HEK293 (cell line): ENCODE measurements at regions not wholly inside any gene's neighbourhood (a gene's known extent, or its start where the extent isn't known, plus 50 kb on each side); places are given as distances from the start of the nearest gene placed in this dataset.

Experiments used
- YY1 ChIP-seq: fragments of 450-650 bp; formaldehyde crosslinking; IDR thresholded peaks from 2 replicates; pipeline ENCODE4 v1.5.1; 2018; ENCODE audit warnings: missing biosample characterization, missing genetic modification characterization
- ZNF114 ChIP-seq: fragments of 450-650 bp; formaldehyde crosslinking; IDR thresholded peaks from 2 replicates; pipeline ENCODE4 v1.5.0; 2017; ENCODE audit warnings: missing biosample characterization, missing genetic modification characterization
- ZNF19 ChIP-seq: fragments of 450-650 bp; formaldehyde crosslinking; IDR thresholded peaks from 2 replicates; pipeline ENCODE4; 2016; ENCODE audit warnings: missing biosample characterization, missing genetic modification characterization, low read depth
- ZNF280C ChIP-seq: fragments of 450-650 bp; formaldehyde crosslinking; IDR thresholded peaks from 2 replicates; pipeline ENCODE4 v1.5.1; 2016; ENCODE audit warnings: missing biosample characterization, missing genetic modification characterization

DNA sequence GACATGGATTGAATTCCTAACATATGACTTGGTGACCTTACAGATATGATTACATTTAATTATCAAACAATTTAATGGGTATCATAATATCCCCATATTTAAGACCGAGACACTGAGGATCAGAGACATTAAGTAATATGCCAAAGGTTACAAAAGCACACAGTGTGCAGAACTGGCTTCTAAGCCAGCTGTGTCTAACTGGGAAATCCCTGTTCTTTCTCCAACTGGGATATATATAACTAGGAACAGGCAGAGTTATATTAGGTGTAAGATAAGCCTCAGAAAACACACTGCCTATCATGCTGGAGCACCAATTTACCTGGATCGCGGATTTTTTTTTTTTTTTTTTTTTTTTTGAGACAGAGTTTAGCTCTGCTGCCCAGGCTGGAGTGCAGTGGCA lies 88.3 kb upstream of the ADGRL2 start:
- TF ChIP-seq ZNF19: no peak
- no peak for TF ChIP-seq ZNF280C (tag by site-specific recombination)
- TF ChIP-seq ZNF114 (tag by site-specific recombination): no peak
- no peak for TF ChIP-seq YY1 (tag by site-specific recombination)
